ENCODE measurements at regions not wholly inside any gene's neighbourhood (a gene's known extent, or its start where the extent isn't known, plus 50 kb on each side); places are given as distances from the start of the nearest gene placed in this dataset.

DNA sequence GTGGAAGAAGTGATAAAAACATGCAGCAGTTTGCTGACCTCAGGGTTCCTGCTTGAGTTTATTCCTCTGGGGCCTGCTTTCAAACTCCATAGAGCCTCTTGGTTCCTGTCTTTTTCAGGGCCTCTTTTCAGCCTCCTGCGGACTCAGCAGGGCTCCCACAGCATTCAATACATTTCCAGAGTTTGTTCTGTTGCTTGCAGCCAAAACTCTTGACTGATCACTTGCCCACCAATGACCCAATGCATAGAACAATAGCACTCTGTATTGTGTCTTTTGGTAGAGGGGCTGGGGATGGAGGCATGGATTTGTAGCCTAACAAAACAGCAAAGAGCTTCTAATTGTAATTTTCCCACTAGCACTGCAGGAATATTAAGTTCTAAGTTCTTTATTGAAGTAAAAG is 50.8 kb upstream of the CREB5 start:
- DNase-seq (ENCODE audit: low read depth in 2 of 2), result no peak

DNA sequence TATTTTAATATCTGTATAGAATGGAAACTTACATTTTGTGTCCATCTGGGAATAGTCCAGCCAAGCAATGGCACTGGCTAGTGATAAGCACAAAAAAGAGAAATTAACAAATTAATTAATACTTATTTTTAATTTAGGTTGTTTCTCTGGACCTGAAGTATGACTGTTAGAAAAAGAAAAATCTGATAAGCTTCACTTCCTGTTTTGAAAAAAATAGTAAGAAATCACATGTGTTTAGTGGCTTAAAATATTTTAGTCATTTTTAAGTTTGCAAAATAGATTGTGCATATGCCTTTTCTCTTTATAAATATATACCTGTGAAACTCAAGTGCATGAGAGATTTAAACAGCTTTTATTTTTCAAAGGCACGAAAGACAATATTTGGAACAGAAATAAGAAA is 50.1 kb upstream of the CREB5 start:
- DNase-seq (ENCODE audit: low read depth in 2 of 2), result no peak
